D721Med (cell line): ENCODE measurements at regions not wholly inside any gene's neighbourhood (a gene's known extent, or its start where the extent isn't known, plus 50 kb on each side); places are given as distances from the start of the nearest gene placed in this dataset.

Experiments
- DNase-seq: peaks from one replicate; pipeline ENCODE4 v3.0.0; 2011; ENCODE audit warnings: low spot score; ENCODE audit not compliant: insufficient read length
- FAIRE-seq: peaks from 2 replicates; lab custom pipeline; 2011; peaks lifted over from hg19 to GRCh38; lab: Jason Lieb, UNC
- TF ChIP-seq, protein P1 (sequence below): IDR thresholded peaks from 2 replicates; pipeline ENCODE4 v1.5.1; 2012; ENCODE audit warnings: mild to moderate bottlenecking, control low read depth; ENCODE audit not compliant: insufficient read depth; ENCODE audit errors: missing control alignments

DNA sequence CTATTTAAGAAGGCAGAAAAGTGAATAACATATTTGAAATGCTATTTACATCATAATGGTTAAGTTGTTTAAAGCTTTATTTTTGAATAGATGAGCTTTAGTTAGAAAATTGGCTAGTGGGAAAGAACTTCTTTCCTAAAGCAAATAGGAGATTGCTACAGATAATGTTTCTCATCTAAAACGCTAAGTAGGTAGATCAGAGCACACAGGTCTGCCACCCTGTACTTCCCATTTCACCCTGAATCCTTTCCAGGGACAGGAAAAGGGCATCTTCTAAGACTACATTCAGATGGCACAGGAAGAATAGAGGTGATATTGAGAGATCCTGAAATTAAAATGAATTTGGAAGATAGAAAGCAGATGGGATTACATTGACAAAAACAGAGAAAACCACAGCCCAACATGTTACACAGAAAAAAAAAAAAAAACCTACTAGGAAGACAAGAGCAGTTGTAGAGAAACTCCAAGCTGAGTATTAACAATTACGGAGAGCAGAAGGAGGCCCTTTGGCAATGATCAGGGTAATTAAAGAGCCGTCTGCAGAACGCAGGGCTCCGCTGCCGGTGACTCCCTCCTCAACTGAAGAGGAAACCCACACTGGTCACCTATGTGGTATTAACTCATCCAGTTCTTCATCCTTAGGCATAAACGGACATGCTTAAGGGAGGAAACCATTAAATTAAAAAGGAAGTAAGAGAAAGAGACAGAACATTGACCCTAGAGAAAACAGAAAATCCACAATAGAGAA is 53.6 kb upstream of the MAP10 start:
- DNase-seq (no peak), FAIRE-seq (no peak)
- TF ChIP-seq, protein P1, sequence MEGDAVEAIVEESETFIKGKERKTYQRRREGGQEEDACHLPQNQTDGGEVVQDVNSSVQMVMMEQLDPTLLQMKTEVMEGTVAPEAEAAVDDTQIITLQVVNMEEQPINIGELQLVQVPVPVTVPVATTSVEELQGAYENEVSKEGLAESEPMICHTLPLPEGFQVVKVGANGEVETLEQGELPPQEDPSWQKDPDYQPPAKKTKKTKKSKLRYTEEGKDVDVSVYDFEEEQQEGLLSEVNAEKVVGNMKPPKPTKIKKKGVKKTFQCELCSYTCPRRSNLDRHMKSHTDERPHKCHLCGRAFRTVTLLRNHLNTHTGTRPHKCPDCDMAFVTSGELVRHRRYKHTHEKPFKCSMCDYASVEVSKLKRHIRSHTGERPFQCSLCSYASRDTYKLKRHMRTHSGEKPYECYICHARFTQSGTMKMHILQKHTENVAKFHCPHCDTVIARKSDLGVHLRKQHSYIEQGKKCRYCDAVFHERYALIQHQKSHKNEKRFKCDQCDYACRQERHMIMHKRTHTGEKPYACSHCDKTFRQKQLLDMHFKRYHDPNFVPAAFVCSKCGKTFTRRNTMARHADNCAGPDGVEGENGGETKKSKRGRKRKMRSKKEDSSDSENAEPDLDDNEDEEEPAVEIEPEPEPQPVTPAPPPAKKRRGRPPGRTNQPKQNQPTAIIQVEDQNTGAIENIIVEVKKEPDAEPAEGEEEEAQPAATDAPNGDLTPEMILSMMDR = no peak

- FAIRE-seq = no peak
- DNase-seq = no peak
- TF ChIP-seq, protein P1 = no peak
Observed at GRCh38 chr1:232752365-232752764, 52.9 kb upstream of the MAP10 start.

DNA sequence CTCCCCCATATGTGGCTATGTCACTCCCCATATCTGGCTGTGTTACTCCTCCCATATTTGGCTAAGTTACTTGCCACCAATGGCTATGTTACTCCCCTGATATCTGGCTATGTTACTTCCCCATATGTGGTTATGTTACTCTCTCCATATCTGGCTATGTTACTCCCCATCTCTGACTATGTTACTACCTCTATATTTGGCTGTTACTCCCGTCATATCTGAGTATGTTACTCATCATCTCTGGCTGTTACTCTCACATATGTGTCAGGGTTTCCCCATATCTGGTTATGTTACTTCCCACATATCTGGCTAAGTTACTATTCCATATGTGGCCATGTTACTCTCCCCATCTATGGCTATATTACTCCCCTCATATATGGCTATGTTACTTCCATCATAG is 50.3 kb upstream of the MAP10 start:
- TF ChIP-seq, protein P1 = no peak
- DNase-seq (no peak), FAIRE-seq (peak; percentile 66)
